H9 (cell line): ENCODE measurements at regions not wholly inside any gene's neighbourhood (a gene's known extent, or its start where the extent isn't known, plus 50 kb on each side); places are given as distances from the start of the nearest gene placed in this dataset.

Experiments
- DNase-seq: peaks from one replicate; pipeline ENCODE4 v3.0.0-alpha.2; 2017
- H2AFZ ChIP-seq: one replicate; pipeline ENCODE4 v1.6.1; 2013; ENCODE audit warnings: mild to moderate bottlenecking, low read length, control low read depth, moderate library complexity
- H2AK5ac ChIP-seq: 2 replicates; pipeline ENCODE4 v1.6.1; 2013; ENCODE audit warnings: low read length, control low read depth, mixed read lengths; ENCODE audit not compliant: insufficient read length
- H2BK120ac ChIP-seq: one replicate; pipeline ENCODE4 v1.6.1; 2013; ENCODE audit warnings: low read depth, mild to moderate bottlenecking, low read length, control low read depth, inconsistent platforms; ENCODE audit not compliant: poor library complexity, severe bottlenecking
- H2BK12ac ChIP-seq: 2 replicates; pipeline ENCODE4 v1.6.1; 2013; ENCODE audit warnings: low read length, control low read depth, mixed read lengths, low read depth; ENCODE audit not compliant: insufficient read length
- H2BK15ac ChIP-seq: 2 replicates; pipeline ENCODE4 v1.6.1; 2013; ENCODE audit warnings: low read depth, low read length, control low read depth
- H2BK20ac ChIP-seq: one replicate; pipeline ENCODE4 v1.6.1; 2013; ENCODE audit warnings: low read depth, mild to moderate bottlenecking, low read length, control low read depth, inconsistent platforms; ENCODE audit not compliant: poor library complexity, severe bottlenecking
- H2BK5ac ChIP-seq: 2 replicates; pipeline ENCODE4 v1.6.1; 2013; ENCODE audit warnings: low read length, control low read depth, mixed read lengths; ENCODE audit not compliant: insufficient read length
- H3K14ac ChIP-seq: 2 replicates; pipeline ENCODE4 v1.6.1; 2013; ENCODE audit warnings: low read length, control low read depth; ENCODE audit not compliant: insufficient read depth
- H3K18ac ChIP-seq: 2 replicates; pipeline ENCODE4 v1.6.1; 2013; ENCODE audit warnings: low read depth, mild to moderate bottlenecking, mixed read lengths, low read length, control low read depth; ENCODE audit not compliant: insufficient read length
- H3K23ac ChIP-seq: 2 replicates; pipeline ENCODE4 v1.6.1; 2013; ENCODE audit warnings: low read length, control low read depth, mixed read lengths, low read depth; ENCODE audit not compliant: insufficient read length
- H3K23me2 ChIP-seq: 2 replicates; pipeline ENCODE4 v1.6.1; 2013; ENCODE audit warnings: low read depth, mild to moderate bottlenecking, mixed read lengths, low read length, control low read depth; ENCODE audit not compliant: insufficient read length, poor library complexity, severe bottlenecking
- H3K27ac ChIP-seq: 2 replicates; pipeline ENCODE4 v1.5.1; 2013; ENCODE audit warnings: low read length, control low read depth, mixed read lengths, low read depth; ENCODE audit not compliant: insufficient read length
- H3K27me3 ChIP-seq: 2 replicates; pipeline ENCODE4 v1.6.1; 2013; ENCODE audit warnings: low read length, control low read depth, inconsistent platforms; ENCODE audit not compliant: insufficient read depth
- H3K4ac ChIP-seq: 2 replicates; pipeline ENCODE4 v1.6.1; 2013; ENCODE audit warnings: low read depth, mild to moderate bottlenecking, control low read depth, inconsistent platforms, low read length, moderate library complexity
- H3K4me1 ChIP-seq: 2 replicates; pipeline ENCODE4 v1.6.1; 2013; ENCODE audit warnings: low read length, control low read depth, inconsistent platforms; ENCODE audit not compliant: insufficient read depth
- H3K4me2 ChIP-seq: 2 replicates; pipeline ENCODE4 v1.6.1; 2013; ENCODE audit warnings: low read length, control low read depth, mixed read lengths; ENCODE audit not compliant: insufficient read length, insufficient read depth
- H3K56ac ChIP-seq: 2 replicates; pipeline ENCODE4 v1.6.1; 2013; ENCODE audit warnings: low read depth, mild to moderate bottlenecking, mixed read lengths, low read length, control low read depth; ENCODE audit not compliant: insufficient read length
- H3K79me1 ChIP-seq: 2 replicates; pipeline ENCODE4 v1.6.1; 2013; ENCODE audit warnings: low read depth, mild to moderate bottlenecking, moderate library complexity, low read length, control low read depth, inconsistent platforms; ENCODE audit not compliant: insufficient read depth, poor library complexity, severe bottlenecking
- H3K79me2 ChIP-seq: 2 replicates; pipeline ENCODE4 v1.6.1; 2013; ENCODE audit warnings: low read length, control low read depth, inconsistent platforms; ENCODE audit not compliant: insufficient read depth
- H3K9ac ChIP-seq: 2 replicates; pipeline ENCODE4 v1.6.1; 2013; ENCODE audit warnings: low read length, control low read depth, mixed read lengths; ENCODE audit not compliant: insufficient read length; ENCODE audit errors: extremely low read depth
- H3K9me3 ChIP-seq: one replicate; pipeline ENCODE4 v1.6.1; 2013; ENCODE audit warnings: low read depth, low read length, inconsistent platforms; ENCODE audit not compliant: control insufficient read depth
- H3T11ph ChIP-seq: one replicate; pipeline ENCODE4 v1.6.1; 2013; ENCODE audit warnings: mild to moderate bottlenecking, low read length, control low read depth, inconsistent platforms
- H4K20me1 ChIP-seq: one replicate; pipeline ENCODE4 v1.6.1; 2013; ENCODE audit not compliant: control insufficient read depth, insufficient read length, insufficient read depth
- H4K5ac ChIP-seq: 2 replicates; pipeline ENCODE4 v1.6.1; 2013; ENCODE audit warnings: low read depth, mild to moderate bottlenecking, mixed read lengths, low read length, control low read depth; ENCODE audit not compliant: insufficient read length
- H4K8ac ChIP-seq: replicated peaks from 2 replicates; pipeline ENCODE4 v1.6.1; 2013; ENCODE audit warnings: low read length, control low read depth, mixed read lengths, low read depth; ENCODE audit not compliant: insufficient read length
- H4K91ac ChIP-seq: 2 replicates; pipeline ENCODE4 v1.6.1; 2013; ENCODE audit warnings: low read depth, mild to moderate bottlenecking, moderate library complexity, mixed read lengths, low read length, control low read depth; ENCODE audit not compliant: insufficient read length
- H3K27ac Mint-ChIP-seq, 3 experiments: 2 replicates in 2 of 3; 3 replicates in 1 of 3; pipeline ENCODE4 v1.8.0; 2020 to 2021; ENCODE audit warnings: mixed read lengths in 3 of 3, mild to moderate bottlenecking in 1 of 3, moderate library complexity in 1 of 3
- H3K27me3 Mint-ChIP-seq: 2 replicates; pipeline ENCODE4 v1.8.0; 2021; ENCODE audit warnings: low read depth, mild to moderate bottlenecking, moderate library complexity, mixed read lengths
- H3K36me3 Mint-ChIP-seq, 3 experiments: 2 replicates in 2 of 3; 3 replicates in 1 of 3; pipeline ENCODE4 v1.8.0; 2020 to 2021; ENCODE audit warnings: low read depth in 3 of 3, mixed read lengths in 3 of 3; ENCODE audit not compliant: insufficient read depth in 1 of 3
- H3K4me1 Mint-ChIP-seq, 2 experiments: 2 replicates each; pipeline ENCODE4 v1.8.0; 2020; ENCODE audit warnings: mixed read lengths in 2 of 2
- H3K4me3 Mint-ChIP-seq, 2 experiments: 2 replicates in 1 of 2; 3 replicates in 1 of 2; pipeline ENCODE4 v1.8.0; 2020 to 2021; ENCODE audit warnings: mild to moderate bottlenecking in 2 of 2, mixed read lengths in 2 of 2, moderate library complexity in 1 of 2
- H3K9me3 Mint-ChIP-seq, 2 experiments: 2 replicates in 1 of 2; 3 replicates in 1 of 2; pipeline ENCODE4 v1.8.0; 2020; ENCODE audit warnings: mild to moderate bottlenecking in 2 of 2, mixed read lengths in 2 of 2, moderate library complexity in 1 of 2
- WGBS: extraction: QIAGEN DNeasy Blood & Tissue Kit; methylation state at CpG from one replicate; pipeline ENCODE4 v1.1.7; 2013; ENCODE audit warnings: missing lambda C conversion rate, low lambda C conversion rate, mixed read lengths; ENCODE audit not compliant: insufficient read length; ENCODE audit errors: extremely low coverage; 5-methylcytosine and 5-hydroxymethylcytosine counted together
- TF ChIP-seq, protein P1 (sequence below): fragments of 200-600 bp; sonication (generic); conservative IDR thresholded peaks from 3 replicates; pipeline ENCODE4 v1.8.0; 2021; ENCODE audit warnings: antibody characterized with exemption, mild to moderate bottlenecking

DNA sequence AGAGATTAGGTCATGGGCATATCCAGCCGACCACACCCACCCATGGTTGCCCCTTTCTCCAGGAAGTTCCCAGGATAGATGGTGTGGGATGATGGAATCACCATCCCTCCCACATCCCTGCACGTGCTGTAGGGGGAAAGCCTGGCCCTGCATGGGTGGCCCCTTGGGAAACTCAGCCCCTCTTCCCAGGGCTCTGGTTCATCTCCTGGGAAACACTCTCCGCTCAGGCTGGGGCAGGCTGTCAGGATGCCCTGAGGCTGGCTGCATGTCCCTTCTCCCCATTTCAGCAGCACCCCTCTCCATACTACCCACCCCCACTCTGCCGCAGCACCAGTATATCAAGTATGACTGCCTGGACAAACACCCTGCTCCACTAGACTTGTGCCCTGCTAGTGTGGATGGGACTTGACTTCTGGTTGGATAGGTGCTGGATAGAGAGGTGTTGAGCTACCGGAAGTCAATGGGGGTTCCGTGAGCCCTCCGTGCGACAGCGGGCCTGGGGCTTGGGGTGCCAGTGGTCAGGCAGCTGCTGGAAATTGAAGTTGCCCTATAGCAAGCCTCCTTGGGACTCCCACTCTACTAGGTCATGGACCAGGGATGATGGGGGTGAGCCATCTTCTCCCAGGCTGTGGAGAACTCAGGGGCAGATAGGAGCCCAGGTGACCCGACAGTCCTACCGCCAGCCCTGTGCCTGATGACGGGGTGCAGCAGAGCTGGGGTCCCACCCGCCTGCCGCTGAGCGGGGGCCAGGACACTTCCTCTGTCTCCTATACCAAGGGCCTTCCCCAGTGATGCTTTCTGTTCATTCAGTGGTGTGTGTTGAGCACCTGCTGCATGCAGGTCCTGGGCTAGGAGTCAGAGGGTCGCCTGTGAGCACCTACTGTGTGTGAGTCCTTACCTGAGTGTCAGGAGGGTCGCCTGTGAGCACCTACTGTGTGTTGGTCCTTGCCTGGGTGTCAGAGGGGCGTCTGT lies 69.4 kb upstream of the COL5A1 start:
- Histone ChIP-seq H2BK5ac (no peak overlapping the region), H3K4me2 (no peak overlapping the region), H2BK15ac (no peak overlapping the region), H3K79me2 (no peaks in the 10 kb centered on the region), H2BK120ac (no peak overlapping the region), H2AFZ (no peak overlapping the region), H3K27ac (no peak overlapping the region), H2BK12ac (no peak overlapping the region), H2BK20ac (no peak overlapping the region), H3K23me2 (no peaks in the 10 kb centered on the region), H4K20me1 (no peaks in the 10 kb centered on the region), H3K14ac (no peak overlapping the region), H4K8ac (no peak overlapping the region), H3K27me3 (no peaks in the 10 kb centered on the region), H3K4ac (no peak overlapping the region), H3K9me3 (no peaks in the 10 kb centered on the region), H4K5ac (no peak overlapping the region), H2AK5ac (no peak overlapping the region), H3K4me1 (no peaks in the 10 kb centered on the region), H3K23ac (no peak overlapping the region), H3K79me1 (no peaks in the 10 kb centered on the region), H3T11ph (no peak overlapping the region), H3K18ac (no peak overlapping the region), H3K56ac (no peak overlapping the region), H3K9ac (no peak overlapping the region), H4K91ac (no peak overlapping the region)
- TF ChIP-seq, protein P1, sequence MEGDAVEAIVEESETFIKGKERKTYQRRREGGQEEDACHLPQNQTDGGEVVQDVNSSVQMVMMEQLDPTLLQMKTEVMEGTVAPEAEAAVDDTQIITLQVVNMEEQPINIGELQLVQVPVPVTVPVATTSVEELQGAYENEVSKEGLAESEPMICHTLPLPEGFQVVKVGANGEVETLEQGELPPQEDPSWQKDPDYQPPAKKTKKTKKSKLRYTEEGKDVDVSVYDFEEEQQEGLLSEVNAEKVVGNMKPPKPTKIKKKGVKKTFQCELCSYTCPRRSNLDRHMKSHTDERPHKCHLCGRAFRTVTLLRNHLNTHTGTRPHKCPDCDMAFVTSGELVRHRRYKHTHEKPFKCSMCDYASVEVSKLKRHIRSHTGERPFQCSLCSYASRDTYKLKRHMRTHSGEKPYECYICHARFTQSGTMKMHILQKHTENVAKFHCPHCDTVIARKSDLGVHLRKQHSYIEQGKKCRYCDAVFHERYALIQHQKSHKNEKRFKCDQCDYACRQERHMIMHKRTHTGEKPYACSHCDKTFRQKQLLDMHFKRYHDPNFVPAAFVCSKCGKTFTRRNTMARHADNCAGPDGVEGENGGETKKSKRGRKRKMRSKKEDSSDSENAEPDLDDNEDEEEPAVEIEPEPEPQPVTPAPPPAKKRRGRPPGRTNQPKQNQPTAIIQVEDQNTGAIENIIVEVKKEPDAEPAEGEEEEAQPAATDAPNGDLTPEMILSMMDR, result no peak
- Mint-ChIP-seq H3K36me3 (no peaks in the 10 kb centered on the region; a peak in 2 of 7 replicates), H3K9me3 (peaks cover 10 to 15% of the 10 kb centered on the region in 2 experiments), H3K4me3 (no peak overlapping the region), H3K27me3 (no peaks in the 10 kb centered on the region; the same call in 1 of the 2 replicates), H3K4me1 (peaks cover 5 to 9% of the 10 kb centered on the region in 2 experiments; a peak in 1 of 4 replicates), H3K27ac (peak overlapping the region in 1 of 3 experiments; percentile 29; a peak in 1 of 7 replicates)
- WGBS, result no CpG with 5 or more reads among the region's 18 CpGs
- DNase-seq, result no peak
